ENCODE measurements at regions not wholly inside any gene's neighbourhood (a gene's known extent, or its start where the extent isn't known, plus 50 kb on each side); places are given as distances from the start of the nearest gene placed in this dataset.

GRCh38 chr17:72390675-72391508 lies 270.1 kb downstream of the SOX9 start:
- no peak for DNase-seq (ENCODE audit: low read depth)

GRCh38 chr17:72392056-72393010 lies 271.5 kb downstream of the SOX9 start:
- no peak for DNase-seq (ENCODE audit: low read depth)

GRCh38 chr17:72393553-72393952 lies 272.7 kb downstream of the SOX9 start:
- no peak for DNase-seq (ENCODE audit: low read depth)

GRCh38 chr17:72394531-72394930 lies 273.7 kb downstream of the SOX9 start:
- DNase-seq (ENCODE audit: low read depth) = no peak

DNA sequence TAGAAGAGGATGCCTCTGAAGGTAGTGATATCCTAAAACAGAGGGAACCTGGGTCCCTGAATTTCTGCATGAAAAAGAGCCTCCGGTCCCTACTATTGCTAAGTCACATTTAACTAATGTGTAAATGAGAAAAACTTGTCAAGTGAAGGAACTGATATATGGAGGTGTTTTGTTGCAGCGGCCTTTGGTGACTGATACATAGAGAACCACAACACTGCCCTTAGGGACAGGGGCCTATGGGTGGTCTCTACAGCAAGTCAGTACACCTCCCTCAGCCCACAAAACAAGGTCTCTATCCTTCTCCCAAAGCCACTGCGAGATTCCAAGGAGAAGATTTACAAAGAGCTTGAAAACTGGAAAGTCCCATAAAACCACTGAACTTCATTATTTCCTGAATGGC lies 275.3 kb downstream of the SOX9 start:
- no peak for DNase-seq (ENCODE audit: low read depth)

DNA sequence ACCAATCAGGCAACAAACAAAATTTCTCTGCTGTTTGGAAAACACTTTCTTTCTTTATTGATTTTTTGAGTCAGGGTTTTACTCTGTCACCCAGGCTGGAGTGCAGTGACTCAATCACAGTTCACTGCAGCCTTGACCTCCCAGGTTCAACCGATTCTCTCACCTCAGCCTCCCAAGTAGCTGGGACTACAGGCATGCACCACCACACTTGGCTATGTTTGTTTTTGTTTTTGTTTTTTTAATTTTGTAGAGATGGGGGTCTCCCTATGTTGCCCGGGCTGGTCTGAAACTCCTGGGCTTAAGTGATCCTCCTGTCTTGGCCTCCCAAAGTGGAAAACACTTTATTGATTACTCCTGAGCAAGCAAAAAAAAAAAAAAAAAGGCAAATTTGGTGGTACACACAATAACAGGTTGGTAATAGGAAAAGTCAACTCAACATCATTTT lies 276.4 kb downstream of the SOX9 start:
- DNase-seq (ENCODE audit: low read depth) = no peak

DNA sequence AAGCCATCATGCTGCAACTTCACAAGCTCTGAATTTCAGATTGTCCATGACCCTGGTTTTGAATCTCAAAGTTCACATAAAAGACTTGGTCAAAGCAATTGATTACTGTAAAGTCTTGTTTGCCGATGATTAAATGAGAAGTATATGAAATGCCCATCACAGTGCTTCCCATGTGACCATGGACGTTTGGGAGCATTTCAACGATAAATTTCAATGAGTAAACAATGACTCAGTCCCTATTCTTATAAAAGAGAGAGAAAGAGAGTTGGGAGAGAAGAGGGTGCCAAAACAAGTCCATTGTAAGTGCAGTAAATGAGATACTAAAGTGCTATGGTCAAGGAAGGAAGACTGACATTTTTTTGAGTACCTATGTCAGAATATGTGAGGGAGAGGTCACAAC lies 276.9 kb downstream of the SOX9 start:
- no peak for DNase-seq (ENCODE audit: low read depth)

GRCh38 chr17:72399023-72399607 lies 278.3 kb downstream of the SOX9 start:
- no peak for DNase-seq (ENCODE audit: low read depth)

GRCh38 chr17:72399608-72400487 lies 279.0 kb downstream of the SOX9 start:
- DNase-seq (ENCODE audit: low read depth) = no peak

DNA sequence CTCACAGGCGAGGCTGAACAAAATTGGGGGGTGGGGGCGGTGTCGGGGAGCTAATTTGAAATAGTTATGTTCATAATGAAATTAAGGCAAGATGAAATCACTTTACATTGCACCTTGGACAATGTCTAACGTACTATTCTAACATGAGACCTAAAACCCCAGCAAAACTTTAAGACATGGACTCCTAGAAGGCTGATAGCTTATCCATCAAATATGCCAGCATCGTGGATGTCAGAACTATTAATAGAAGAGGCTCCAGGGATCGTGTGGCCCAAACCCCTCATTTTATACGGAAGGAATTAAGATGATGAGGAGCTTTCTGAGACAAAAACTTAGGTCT lies 279.6 kb downstream of the SOX9 start:
- no peak for DNase-seq (ENCODE audit: low read depth)

DNA sequence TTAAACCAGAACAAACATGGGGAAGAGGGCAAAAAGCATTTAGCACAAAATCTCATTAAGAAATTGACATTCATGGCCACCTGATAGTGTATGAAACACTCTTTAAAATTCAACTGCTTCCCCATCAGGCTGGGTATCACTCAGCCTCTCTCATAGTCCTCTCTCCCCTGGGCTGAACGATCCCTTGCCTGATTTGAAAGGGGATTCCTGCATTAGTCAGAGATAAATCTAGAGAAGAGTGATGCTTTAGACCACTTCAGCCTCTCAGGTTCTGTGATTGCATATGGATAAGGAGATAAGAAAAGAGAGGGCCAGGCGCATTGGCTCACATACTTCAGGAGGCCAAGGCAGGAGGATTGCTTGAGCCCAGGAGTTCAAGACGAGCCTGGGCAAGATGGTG lies 280.0 kb downstream of the SOX9 start:
- DNase-seq (ENCODE audit: low read depth) = no peak

DNA sequence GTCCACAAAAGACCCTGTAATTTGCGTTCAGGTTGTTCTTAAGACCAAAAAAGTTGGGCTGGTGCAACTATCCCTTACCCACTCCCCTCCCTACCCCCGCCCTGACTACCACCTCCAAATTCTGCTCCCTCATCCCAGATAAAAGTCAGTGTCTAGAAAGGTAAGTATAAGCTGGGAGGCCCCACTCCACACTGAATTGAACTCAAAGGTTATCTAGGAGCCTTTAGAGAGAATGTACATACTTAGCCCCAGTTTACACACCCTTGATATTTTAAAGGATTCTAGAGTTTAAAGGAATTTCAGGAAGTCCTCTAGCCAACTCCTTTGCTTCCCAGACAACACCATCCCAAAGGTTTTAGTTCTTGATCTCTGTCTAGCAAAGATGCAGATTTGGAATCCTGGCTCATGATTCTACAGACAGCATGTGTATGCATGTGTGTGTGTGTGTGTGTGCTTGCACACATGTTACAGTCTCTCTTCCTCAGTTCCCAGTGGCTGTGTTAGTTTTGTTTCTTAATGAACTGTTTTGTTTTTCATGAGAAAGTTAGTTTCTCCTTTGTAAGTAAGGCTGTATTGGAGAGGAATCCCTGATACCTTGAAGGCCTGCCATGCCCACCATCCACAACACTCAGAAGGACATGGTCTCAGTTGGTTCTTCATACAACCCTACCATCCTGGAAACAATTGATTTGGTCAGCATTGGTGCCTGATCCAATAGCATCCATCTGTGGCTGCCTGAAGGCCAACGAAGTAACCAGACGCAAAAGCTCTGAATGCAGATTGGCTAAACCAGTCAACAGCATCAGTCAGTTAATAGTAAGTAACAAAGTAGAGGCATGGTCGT lies 281.3 kb downstream of the SOX9 start:
- no peak for DNase-seq (ENCODE audit: low read depth)

- no peak for DNase-seq (ENCODE audit: low read depth)
These were observed 281.9 kb downstream of the SOX9 start for GRCh38 chr17:72402727-72403210.

- DNase-seq (ENCODE audit: low read depth) = no peak
These were observed 282.9 kb downstream of the SOX9 start for GRCh38 chr17:72403713-72404209.

- no peak for DNase-seq (ENCODE audit: low read depth)
These were observed 284.1 kb downstream of the SOX9 start for GRCh38 chr17:72404872-72405271.

- DNase-seq (ENCODE audit: low read depth) = no peak
These were observed 284.9 kb downstream of the SOX9 start for GRCh38 chr17:72405662-72406230.

- no peak for DNase-seq (ENCODE audit: low read depth)
These were observed 285.7 kb downstream of the SOX9 start for GRCh38 chr17:72406498-72406897.

DNA sequence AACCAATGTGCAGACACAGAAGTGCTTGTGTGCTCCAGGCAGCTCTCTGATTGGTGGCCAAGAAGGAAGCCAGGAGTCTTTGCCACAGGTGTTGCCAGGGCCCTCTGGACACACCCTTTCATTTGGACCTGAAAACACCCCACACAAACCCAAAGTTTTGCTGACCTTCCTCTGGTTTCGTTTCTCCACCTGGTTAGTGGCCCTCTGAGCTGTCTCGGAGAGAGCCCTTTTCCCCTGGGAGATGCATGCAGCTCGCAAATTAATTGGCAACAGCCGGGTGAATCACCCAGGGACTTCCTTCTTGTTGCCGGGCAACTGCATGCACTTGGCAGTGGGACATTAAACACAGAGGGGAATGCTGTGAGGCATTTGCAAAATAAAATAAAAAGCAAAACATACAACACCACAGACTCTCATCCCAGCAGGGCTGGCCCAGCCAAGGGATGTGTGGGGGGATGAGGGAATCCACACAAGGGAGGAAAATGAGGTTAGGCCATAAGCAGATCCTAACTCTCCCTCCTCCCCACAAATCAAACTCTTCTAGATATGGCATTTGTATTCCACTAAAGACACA lies 286.6 kb downstream of the SOX9 start:
- DNase-seq (ENCODE audit: low read depth) = no peak

DNA sequence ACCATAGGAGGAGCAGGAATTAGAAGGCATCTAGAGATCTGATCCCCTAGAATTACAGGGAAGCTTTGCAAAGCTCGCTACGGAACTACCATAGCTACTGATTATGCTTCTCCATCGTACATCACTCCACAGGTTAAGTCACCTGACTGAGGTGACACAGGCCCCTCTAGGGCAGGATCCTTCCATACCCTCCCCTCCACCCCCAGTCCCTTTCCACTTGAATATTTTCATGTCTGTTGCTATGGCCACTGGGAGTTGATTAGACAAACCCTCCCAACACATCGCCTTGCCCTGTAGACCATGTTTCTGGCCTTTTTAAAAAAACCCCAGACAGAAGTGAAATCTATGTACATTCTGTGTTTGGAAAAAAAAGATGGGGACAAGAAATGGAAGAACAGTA lies 287.1 kb downstream of the SOX9 start:
- no peak for DNase-seq (ENCODE audit: low read depth)

- DNase-seq (ENCODE audit: low read depth) = no peak
These were observed 287.8 kb downstream of the SOX9 start for GRCh38 chr17:72408641-72409040.

Data from stimulated activated CD8-positive, alpha-beta memory T cell treated with anti-CD3 and anti-CD28 coated beads, Interleukin-12 subunit alpha, Interleukin-12 subunit beta, amount 100 ng/mL, for 4 hours (primary cell).